Activated naive CD8-positive, alpha-beta T cell treated with anti-CD3 and anti-CD28 coated beads, Interleukin-2, amount 50 U/mL, for 16 hours (primary cell): ENCODE measurements at regions not wholly inside any gene's neighbourhood (a gene's known extent, or its start where the extent isn't known, plus 50 kb on each side); places are given as distances from the start of the nearest gene placed in this dataset.

Experiments used
- DNase-seq: peaks from one replicate; pipeline ENCODE4 v3.0.0-alpha.2; 2020; ENCODE audit warnings: low read depth, low spot score

- no peak for DNase-seq
These were observed 408.7 kb downstream of the ARHGEF28 start for GRCh38 chr5:74034733-74035132.

GRCh38 chr5:74032617-74033016, 406.6 kb downstream of the ARHGEF28 start:
- DNase-seq = no peak

GRCh38 chr5:74031536-74031935, 405.5 kb downstream of the ARHGEF28 start:
- no peak for DNase-seq

GRCh38 chr5:74030821-74031220, 404.8 kb downstream of the ARHGEF28 start:
- DNase-seq = no peak

GRCh38 chr5:74030371-74030770, 404.4 kb downstream of the ARHGEF28 start:
- no peak for DNase-seq

- DNase-seq = no peak
These were observed 403.0 kb downstream of the ARHGEF28 start for GRCh38 chr5:74028976-74029375.

GRCh38 chr5:74028406-74028805, 402.4 kb downstream of the ARHGEF28 start:
- DNase-seq = no peak

- DNase-seq = no peak
These were observed 401.8 kb downstream of the ARHGEF28 start for GRCh38 chr5:74027732-74028338.

- no peak for DNase-seq
These were observed 400.3 kb downstream of the ARHGEF28 start for GRCh38 chr5:74026310-74026709.

- no peak for DNase-seq
These were observed 395.1 kb downstream of the ARHGEF28 start for GRCh38 chr5:74021126-74021525.

- DNase-seq = no peak
These were observed 394.5 kb downstream of the ARHGEF28 start for GRCh38 chr5:74020503-74020902.

GRCh38 chr5:74019923-74020322, 393.9 kb downstream of the ARHGEF28 start:
- no peak for DNase-seq

- DNase-seq = no peak
These were observed 391.8 kb downstream of the ARHGEF28 start for GRCh38 chr5:74017786-74018211.

GRCh38 chr5:74017112-74017511, 391.1 kb downstream of the ARHGEF28 start:
- no peak for DNase-seq

- DNase-seq = no peak
These were observed 390.4 kb downstream of the ARHGEF28 start for GRCh38 chr5:74016373-74016772.

GRCh38 chr5:74015716-74016115, 389.7 kb downstream of the ARHGEF28 start:
- no peak for DNase-seq

- no peak for DNase-seq
These were observed 387.2 kb downstream of the ARHGEF28 start for GRCh38 chr5:74013222-74013621.

- no peak for DNase-seq
These were observed 383.5 kb downstream of the ARHGEF28 start for GRCh38 chr5:74009502-74009901.

- no peak for DNase-seq
These were observed 381.2 kb downstream of the ARHGEF28 start for GRCh38 chr5:74007193-74007592.

GRCh38 chr5:73999297-73999696, 373.3 kb downstream of the ARHGEF28 start:
- no peak for DNase-seq

- DNase-seq = no peak
These were observed 372.5 kb downstream of the ARHGEF28 start for GRCh38 chr5:73998489-73998888.

- no peak for DNase-seq
These were observed 372.0 kb downstream of the ARHGEF28 start for GRCh38 chr5:73997960-73998359.

- DNase-seq = no peak
These were observed 370.3 kb downstream of the ARHGEF28 start for GRCh38 chr5:73996151-73996755.

- DNase-seq = no peak
These were observed 369.0 kb downstream of the ARHGEF28 start for GRCh38 chr5:73994963-73995362.
